ENCODE measurements at regions not wholly inside any gene's neighbourhood (a gene's known extent, or its start where the extent isn't known, plus 50 kb on each side); places are given as distances from the start of the nearest gene placed in this dataset.

DNA sequence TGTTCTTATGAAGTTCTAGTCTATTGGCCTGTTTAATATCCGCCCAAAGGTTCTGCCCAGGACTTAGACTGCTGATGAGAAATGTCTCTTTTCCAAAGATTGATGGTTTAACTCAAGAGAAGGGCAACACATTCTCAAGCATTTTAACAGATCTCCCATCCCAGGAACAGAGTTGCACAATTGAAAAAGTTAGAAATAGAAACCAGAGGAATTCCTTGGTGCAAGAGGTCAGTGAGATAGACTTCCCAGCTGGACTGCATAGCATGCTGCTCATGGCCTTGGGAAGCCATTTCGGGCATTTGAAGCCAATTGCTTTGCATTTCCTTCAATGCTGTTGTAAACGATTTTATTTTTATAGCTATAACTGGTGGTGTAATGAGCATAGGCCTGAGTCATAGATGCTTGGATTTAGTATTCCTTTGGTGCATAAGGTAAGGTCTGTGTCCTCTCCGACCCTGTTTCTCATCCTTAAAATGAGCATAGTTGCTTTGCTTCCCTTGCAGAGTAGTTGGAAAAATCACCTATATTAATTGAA, 292.2 kb upstream of the JAG1 start:
- Histone ChIP-seq H4K20me1 (replicated peaks in 1 of 2; ENCODE audit: control insufficient read depth in 1 of 2, insufficient read depth in 2 of 2, low read length in 2 of 2) (no peaks in the 10 kb centered on the region), H3K14ac (ENCODE audit: insufficient read length) (no peak overlapping the region), H3K79me2 (ENCODE audit: control insufficient read depth in 1 of 2, insufficient read depth in 2 of 2, low read length in 2 of 2) (no peaks in the 10 kb centered on the region), H3K56ac (replicated peaks; ENCODE audit: insufficient read length, low read depth, low read length) (no peak overlapping the region), H3K79me1 (ENCODE audit: low read depth, low read length) (no peaks in the 10 kb centered on the region), H3K23ac (ENCODE audit: insufficient read length) (no peak overlapping the region), H3K27me3 (replicated peaks in 1 of 4; ENCODE audit: control insufficient read depth in 3 of 4, extremely low read depth in 1 of 4, insufficient read depth in 3 of 4, low read length in 3 of 4) (no peaks in the 10 kb centered on the region), H4K5ac (ENCODE audit: insufficient read length, low read depth, low read length) (no peak overlapping the region), H3K9ac (replicated peaks in 1 of 4; ENCODE audit: extremely low read depth in 1 of 4, low read depth in 3 of 4, low read length in 3 of 4) (no peak overlapping the region), H2BK120ac (replicated peaks; ENCODE audit: low read depth, low read length) (no peak overlapping the region), H3K36me3 (ENCODE audit: control insufficient read depth in 2 of 4, insufficient read depth in 4 of 4, low read length in 3 of 4) (no peaks in the 10 kb centered on the region), H2BK5ac (ENCODE audit: low read depth, low read length) (no peak overlapping the region), H2BK20ac (ENCODE audit: low read length) (no peak overlapping the region), H3K23me2 (ENCODE audit: low read depth, low read length) (no peaks in the 10 kb centered on the region), H2BK12ac (ENCODE audit: low read depth, low read length) (no peak overlapping the region), H4K91ac (replicated peaks; ENCODE audit: insufficient read length, low read length) (no peak overlapping the region), H3K18ac (ENCODE audit: extremely low read depth, low read length) (no peak overlapping the region), H3K4me3 (ENCODE audit: extremely low read depth in 1 of 4, insufficient read depth in 2 of 4, low read depth in 3 of 4, low read length in 4 of 4) (no peak overlapping the region), H3K27ac (ENCODE audit: low read depth, low read length) (no peak overlapping the region), H3K4me2 (ENCODE audit: insufficient read depth in 1 of 2, low read depth in 2 of 2, low read length in 2 of 2) (no peak overlapping the region), H3K4ac (replicated peaks; ENCODE audit: insufficient read length, low read depth, low read length) (no peak overlapping the region), H2BK15ac (ENCODE audit: low read length) (no peak overlapping the region), H4K8ac (ENCODE audit: extremely low read depth, insufficient read depth, low read length) (no peak overlapping the region), H3K9me3 (ENCODE audit: insufficient read depth in 2 of 2, low read depth in 1 of 2, low read length in 1 of 2) (no peaks in the 10 kb centered on the region), H2AK5ac (ENCODE audit: low read depth, low read length) (no peak overlapping the region), H3K4me1 (replicated peaks in 1 of 4; ENCODE audit: control insufficient read depth in 3 of 4, insufficient read depth in 4 of 4, low read length in 3 of 4) (no peaks in the 10 kb centered on the region), H2AFZ (ENCODE audit: low read length) (no peak overlapping the region)
- FAIRE-seq (no peak), DNase-seq (ENCODE audit: low read depth in 1 of 2, low spot score in 2 of 2) (no peak)
- TF ChIP-seq MAFK (IDR thresholded peaks at IDR 0.05; ENCODE audit: low read depth, low read length) (no peak), SP2 (IDR thresholded peaks at IDR 0.05; ENCODE audit: low read length) (no peak), YY1 (IDR thresholded peaks at IDR 0.05; ENCODE audit: low read depth, low read length) (no peak), SUZ12 (IDR thresholded peaks at IDR 0.05; ENCODE audit: low read length) (no peak), BRCA1 (IDR thresholded peaks at IDR 0.05; ENCODE audit: low read depth, low read length) (no peak), SIN3A (conservative IDR thresholded peaks at IDR 0.05 in 1 of 2, IDR thresholded peaks at IDR 0.05 in 1 of 2; ENCODE audit: low read depth in 1 of 2, low read length in 2 of 2) (no peak), KDM5A (IDR thresholded peaks at IDR 0.05; ENCODE audit: low read length) (no peak), CBX8 (IDR thresholded peaks at IDR 0.05; ENCODE audit: borderline replicate concordance, low read depth, low read length) (no peak)
- TF ChIP-seq, protein P1, sequence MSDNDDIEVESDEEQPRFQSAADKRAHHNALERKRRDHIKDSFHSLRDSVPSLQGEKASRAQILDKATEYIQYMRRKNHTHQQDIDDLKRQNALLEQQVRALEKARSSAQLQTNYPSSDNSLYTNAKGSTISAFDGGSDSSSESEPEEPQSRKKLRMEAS (IDR thresholded peaks at IDR 0.05) = no peak
- ChIA-PET CTCF (ENCODE audit: partially characterized antibody) (interaction anchor here (1.4 kb wide), 1 partner anchor 8 kb away, joined by 9 read pairs; no protein-coding TSS in a partner anchor), POLR2A (ENCODE audit: partially characterized antibody) (no interaction called here)
- 91% methylated on average over 4 of the region's 4 CpGs; no CpG with 5 or more reads in 1 of the 2 experiments for whole genome bisulfite sequencing, 2 experiments (ENCODE audit: extremely low coverage in 1 of 2, insufficient coverage in 1 of 2, insufficient read length in 1 of 2, insufficient replicate concordance in 2 of 2, low coverage in 1 of 2, low lambda C conversion rate in 2 of 2, missing lambda C conversion rate in 1 of 2)

Measured in H1 (cell line).